Non-pigmented ciliary epithelial cell (primary cell): ENCODE measurements at regions not wholly inside any gene's neighbourhood (a gene's known extent, or its start where the extent isn't known, plus 50 kb on each side); places are given as distances from the start of the nearest gene placed in this dataset.
"Not testable (repeated sequence)": the region's sequence is repeated elsewhere in the genome, so short reads cannot be mapped to it uniquely, and the experiment has no call there.

Experiments used
- DNase-seq: peaks from one replicate; pipeline ENCODE4 v3.0.0-alpha.2; 2010; ENCODE audit warnings: low read depth

DNA sequence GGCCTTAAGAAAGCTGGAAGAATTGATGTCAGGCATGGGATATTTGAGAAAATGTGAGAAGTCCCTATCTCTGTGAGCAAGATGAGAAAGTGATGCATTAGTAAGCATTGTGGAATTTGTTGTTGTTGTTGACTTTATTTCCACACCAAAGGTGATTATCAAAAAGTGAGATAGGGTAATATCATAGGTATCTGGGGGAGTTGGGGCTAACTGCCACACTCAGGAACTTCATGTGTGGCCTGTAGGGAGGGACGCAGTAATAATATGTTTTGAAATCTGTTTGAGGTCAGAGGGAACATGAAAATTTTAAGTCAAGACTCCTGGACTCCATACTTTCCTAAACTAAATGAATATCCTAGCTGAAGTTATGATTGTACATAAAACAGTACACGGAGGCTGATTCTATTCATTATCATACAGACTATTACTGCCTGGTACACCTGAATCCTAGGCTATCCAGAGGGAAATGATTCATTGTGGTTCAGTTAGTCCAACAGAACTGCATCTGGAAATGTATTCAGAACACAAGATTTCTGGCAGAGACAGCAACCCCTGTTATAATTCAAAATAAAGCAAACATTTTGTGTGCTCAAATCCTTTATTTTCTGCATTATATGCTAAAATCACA is 304.8 kb downstream of the CPS1 start:
- DNase-seq: no peak

DNA sequence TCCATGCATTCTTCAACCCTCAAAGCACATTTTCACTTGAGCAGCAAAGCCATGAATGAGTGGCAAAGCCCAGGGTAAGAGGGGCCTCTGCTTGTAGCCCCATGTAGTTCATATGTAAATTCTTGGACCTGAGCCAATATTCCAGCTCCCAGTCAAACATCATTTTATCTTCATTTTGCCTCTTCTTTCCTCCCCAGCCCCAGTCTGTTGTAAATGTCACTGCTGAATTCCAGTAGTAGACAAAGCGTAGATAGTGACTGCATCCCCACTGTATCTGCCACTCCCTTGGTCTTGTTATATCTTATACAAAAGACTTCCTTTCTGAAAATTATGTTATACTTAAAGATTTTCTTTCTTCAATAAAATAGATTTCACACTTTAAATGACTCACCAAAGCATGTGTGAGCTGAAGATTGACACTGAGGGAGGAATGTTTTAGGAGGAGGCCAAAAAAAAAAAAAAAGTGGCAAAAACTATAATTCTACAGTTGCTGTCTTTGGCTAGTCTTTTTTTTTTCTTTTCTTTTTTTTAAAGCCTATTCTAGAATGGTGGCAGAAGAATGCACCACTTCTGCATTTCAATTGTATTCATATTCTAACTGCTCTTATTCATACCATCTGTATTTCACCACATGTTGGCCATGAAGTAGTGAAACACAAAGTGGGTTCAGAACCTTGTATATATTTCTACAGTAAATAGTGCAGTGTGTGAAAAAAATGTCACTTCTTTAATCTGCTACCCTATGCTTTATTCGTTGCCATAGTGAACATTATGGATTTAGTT is 306.1 kb downstream of the CPS1 start:
- DNase-seq: no peak

- DNase-seq: no peak
Measured at GRCh38 chr2:210863283-210863682, 306.9 kb downstream of the CPS1 start.

DNA sequence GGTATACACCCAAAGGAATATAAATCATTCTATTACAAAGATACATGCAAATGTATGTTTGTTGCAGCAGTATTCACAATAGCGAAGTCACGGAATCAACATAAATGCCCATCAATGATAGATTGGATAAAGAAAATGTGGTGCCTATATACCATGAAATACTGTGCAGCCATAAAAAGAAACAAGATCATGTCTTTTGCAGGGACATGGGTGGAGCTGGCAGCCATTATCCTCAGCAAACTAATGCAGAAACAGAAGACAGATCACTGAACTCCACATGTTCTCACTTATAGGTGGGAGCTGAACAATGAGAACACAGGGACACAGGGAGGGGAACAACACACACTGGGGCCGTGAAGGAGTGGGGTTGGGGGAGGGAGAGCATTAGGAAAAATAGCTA is 315.2 kb downstream of the CPS1 start:
- not testable (repeated sequence) for DNase-seq

DNA sequence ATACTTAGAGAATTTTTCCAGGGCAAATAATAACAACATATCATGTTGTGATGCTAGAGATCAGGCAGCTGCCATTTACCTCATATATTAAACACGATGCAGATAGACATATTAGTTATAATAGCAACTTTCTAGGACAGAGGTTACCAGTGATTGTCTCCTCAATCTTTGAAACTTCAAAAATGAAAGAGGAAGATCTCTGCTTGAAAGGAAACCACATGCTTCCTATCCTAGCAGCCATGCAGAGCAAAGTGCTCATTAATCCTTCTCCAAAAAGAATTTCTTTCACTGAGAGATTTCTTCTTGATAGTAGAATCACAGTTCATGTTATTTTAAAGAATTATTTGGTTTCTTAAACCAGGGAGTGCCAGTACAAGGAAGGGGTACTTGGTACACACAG is 317.2 kb downstream of the CPS1 start:
- DNase-seq: no peak

GRCh38 chr2:210884227-210884626 is 327.8 kb downstream of the CPS1 start:
- no peak for DNase-seq

DNA sequence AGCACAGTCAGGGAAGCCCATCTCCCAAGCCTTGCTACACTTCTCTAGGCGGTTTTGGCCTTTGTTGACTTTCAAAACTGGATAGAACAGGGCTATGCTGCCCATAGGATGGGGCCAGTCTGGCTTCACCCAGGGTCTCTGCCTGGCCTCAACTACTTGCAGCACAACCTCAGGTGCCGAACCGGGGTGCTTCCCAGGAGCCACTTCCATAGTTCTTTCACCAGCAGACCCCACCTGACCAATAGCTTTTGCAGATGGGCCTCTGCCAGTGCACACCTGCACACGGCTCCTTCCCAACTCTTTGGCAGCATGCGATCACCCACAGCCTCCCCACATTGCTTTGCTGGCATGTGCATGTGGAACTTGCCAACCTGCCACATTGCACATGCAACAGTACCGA is 331.6 kb downstream of the CPS1 start:
- DNase-seq: no peak

GRCh38 chr2:210895132-210895531 is 338.7 kb downstream of the CPS1 start:
- DNase-seq: no peak

DNA sequence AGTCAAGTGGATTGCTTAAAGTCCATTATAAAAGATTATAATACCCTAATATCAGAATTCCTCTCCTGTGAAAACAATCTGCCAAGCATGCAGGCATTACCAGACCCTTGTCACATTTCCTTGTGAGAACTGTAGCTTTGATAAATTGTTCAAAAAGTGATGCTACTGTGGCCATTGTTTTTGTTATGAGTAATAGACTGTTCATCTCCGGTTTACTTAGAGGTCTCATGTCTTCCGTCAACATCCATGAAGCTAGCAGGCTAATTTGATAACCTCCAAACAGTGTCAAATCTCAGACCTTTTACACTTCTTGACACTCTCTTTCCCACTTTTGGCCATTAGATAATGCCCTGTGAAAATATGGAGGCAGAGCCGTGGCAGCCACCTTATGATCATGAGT is 342.7 kb downstream of the CPS1 start:
- DNase-seq: peak; percentile 18

DNA sequence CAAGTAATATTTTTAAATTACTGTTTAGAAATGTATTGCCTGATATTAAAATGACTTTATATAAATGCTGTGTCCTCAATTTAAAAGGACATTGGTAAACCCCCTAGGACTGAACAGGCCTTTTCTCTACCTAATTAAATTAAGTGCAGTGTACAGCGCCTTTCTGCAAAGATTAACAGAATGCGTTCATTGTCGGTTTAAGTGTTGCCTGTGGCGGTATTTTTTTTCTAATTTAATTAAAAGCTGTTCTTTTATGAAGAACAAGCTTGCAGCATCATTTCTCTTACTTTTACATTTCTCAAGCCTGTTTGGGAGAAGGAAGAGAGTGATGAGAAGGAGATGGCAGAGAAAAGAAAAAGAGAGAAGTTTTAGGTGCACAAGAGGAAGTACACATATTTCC is 344.9 kb downstream of the CPS1 start:
- no peak for DNase-seq

DNA sequence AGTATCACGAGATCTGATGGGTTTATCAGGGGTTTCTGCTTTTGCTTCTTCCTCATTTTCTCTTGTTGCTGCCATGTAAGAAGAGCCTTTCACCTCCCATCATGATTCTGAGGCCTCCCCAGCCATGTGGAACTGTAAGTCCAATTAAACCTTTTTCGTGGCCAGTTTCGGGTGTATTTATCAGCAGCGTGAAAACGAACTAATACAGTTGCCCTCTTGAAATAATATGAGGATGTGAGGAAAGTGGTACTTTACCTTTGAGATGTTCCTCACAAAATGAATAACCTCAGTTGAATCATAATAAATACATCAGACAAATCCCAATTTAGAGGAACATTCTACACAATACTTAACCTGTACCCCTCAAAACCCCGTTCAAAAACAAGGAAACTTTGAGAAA is 356.4 kb downstream of the CPS1 start:
- DNase-seq: no peak

DNA sequence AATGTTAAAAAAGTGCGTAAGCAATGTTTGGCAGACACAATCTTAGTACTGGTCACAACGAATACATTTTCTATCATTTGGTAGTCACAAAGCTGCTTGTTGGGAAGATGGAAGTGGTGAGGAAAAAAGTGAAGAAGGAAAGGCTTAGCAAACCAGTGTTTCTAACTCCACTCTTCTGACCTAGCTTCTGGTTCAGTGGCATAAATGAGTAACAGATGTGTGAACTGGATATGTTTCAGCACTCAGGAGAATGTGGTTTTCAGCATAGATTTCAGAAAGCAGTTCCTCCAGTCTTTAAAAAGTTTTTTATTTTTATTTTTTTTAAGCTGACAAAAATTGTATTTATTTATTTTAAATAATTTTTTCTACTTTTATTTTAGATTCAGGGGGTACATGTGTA is 357.1 kb downstream of the CPS1 start:
- peak; percentile 19 for DNase-seq

DNA sequence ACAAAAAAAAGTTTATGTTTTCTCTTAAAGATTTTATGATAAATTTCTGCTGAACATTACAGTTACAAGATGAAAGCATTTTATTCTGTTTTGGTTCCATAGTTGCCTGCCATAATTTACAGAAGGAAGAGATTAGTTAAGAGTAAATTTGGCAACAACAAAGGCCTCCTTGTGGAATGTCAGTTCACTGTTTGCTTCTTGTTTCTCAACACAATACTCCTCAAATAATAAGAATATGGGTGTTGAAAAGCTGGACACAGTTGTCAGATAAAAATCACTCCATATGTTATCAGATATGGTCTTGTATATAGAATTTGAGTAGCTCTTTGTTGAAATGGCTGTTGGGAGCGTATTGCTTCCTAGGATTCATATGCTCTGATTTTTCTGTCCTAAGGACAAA is 359.5 kb downstream of the CPS1 start:
- DNase-seq: no peak

DNA sequence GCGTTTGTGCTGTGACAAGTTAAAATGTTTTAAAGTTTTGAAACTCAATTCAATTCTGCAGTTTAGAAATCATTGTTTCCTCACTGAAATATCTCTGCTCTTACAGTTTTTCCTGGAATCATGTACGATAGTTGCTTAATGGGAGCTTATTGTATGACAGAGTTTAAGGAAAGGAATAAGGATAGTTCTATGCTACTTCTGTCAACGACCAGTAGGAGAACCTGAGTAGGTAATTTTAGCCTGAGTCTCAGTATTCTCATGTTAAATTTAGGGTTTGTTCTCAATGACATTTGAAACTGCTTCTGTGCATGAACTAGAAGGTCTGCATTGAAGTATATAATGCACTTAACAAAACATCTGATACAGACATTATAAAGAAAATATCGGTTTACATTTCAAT is 361.1 kb downstream of the CPS1 start:
- no peak for DNase-seq

DNA sequence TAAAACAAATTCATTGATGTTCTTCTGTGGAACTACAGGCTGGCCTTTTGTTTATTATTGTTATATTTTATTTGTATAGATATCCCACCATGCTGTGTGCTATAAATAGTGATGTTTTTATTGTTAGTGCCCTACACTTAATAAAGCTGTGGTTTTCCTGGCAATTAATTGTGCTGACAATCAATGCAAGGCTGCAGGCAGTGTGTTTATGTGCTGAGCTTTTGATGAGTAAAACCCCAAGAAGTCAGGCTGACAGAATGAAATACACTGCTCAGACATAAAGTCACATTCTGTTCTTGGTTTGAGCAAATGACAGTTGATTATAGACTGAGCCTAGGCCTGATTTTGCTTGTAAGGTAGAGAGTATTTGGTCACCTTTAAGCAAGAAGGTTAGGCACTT is 362.7 kb downstream of the CPS1 start:
- no peak for DNase-seq

- no peak for DNase-seq
Measured at GRCh38 chr2:210922419-210922818, 366.0 kb downstream of the CPS1 start.

GRCh38 chr2:210928714-210929113 is 372.3 kb downstream of the CPS1 start:
- DNase-seq: no peak

GRCh38 chr2:210938228-210938627 is 381.8 kb downstream of the CPS1 start:
- DNase-seq: no peak

DNA sequence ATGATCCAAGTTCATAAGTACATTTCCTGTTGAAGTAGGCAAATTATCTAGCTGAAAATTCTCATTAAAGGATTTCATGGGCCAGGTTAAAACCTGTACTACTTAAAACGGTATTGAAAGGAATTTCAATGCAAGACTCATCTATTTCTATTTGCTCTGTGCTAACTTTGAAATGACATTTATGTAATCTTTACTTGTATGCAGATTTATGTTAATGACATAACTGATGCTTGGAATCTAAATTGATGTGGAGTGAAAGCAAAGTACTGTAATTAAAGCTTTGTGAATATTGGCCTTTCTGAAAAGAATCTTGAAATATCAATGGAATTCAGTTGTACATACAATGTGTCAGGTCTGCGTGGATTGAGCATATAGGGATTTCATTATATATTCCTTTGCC is 390.0 kb downstream of the CPS1 start:
- DNase-seq: no peak

DNA sequence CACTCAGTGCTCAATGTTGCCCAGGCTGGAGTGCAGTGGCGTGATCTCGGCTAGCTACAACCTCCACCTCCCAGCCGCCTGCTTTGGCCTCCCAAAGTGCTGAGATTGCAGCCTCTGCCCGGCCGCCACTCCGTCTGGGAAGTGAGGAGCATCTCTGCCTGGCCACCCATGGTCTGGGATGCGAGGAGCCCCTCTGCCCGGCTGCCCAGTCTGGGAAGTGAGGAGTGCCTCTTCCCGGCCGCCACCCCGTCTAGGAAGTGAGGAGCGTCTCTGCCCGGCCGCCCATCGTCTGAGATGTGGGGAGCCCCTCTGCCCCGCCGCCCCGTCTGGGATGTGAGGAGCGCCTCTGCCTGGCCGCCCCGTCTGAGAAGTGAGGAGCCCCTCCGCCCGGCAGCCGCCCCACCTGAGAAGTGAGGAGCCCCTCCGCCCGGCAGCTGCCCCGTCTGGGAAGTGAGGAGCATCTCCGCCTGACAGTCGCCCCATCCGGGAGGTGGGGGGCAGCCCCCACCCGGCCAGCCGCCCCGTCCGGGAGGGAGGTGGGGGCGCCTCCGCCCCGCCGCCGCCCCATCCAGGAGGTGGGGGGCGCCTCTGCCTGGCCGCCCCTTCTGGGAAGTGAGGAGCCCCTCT is 394.1 kb downstream of the CPS1 start:
- not testable (repeated sequence) for DNase-seq

DNA sequence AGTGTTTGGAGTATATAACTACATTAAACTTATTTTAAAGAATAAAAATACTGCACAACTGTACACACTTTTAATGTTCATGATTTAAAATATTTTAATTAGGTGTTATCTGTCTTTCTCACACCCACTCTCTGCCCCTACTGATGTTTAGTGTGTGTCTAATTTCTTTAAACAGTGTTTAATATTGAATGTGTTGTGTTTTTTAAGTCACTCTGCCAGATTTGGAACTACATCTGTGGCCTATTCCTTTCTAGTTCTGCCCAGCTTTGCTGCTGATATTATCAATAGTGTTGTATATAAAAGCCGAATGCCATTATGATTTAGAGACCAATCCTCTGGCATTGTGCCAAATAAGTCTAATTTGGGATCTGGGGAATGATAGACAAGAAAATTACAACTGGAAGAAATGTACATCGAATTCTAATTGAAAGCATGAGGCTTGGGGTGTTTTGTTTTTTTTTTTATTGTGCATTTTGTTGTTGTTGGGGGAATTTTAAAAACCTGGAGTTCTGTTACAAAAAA is 398.0 kb downstream of the CPS1 start:
- DNase-seq: no peak

DNA sequence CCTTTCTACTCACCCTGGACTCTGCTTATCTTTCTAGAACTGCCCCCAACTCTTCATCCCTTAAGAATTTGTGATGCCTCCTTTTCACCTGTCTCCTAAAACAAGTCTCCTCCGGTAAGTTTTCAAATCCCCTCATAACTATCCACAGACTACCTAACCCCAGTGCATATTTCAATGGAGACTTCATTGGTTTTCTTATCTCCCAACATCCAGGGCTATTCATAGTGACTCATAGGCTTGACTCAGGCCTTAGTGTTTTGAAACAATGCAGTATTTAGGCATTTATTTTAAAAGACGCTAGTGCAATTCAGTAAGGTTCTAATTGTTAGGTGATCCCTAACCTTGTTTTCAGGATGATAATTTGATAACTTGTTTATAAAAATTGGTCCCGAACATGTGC is 399.2 kb downstream of the CPS1 start:
- peak; percentile 53 for DNase-seq

GRCh38 chr2:210956101-210956500 is 399.7 kb downstream of the CPS1 start:
- no peak for DNase-seq
